GM12878 (cell line): ENCODE measurements at regions not wholly inside any gene's neighbourhood (a gene's known extent, or its start where the extent isn't known, plus 50 kb on each side); places are given as distances from the start of the nearest gene placed in this dataset.

Source experiments
- ATAC-seq: fragments of 200-7000 bp; cut with Tn5 transposase; 3 replicates; pipeline ENCODE4 v1.9.1; 2020; ENCODE audit warnings: mild to moderate bottlenecking, moderate library complexity
- BruUV-seq: library from RNA; stranded (reverse); fragments of 400-500 nt; replicated peaks from 2 replicates; lab custom pipeline; 2021; lab: Mats Ljungman, UMichigan
- CTCF ChIA-PET: fragments of 300-600 bp; sonication (Branson Sonifier 250); formaldehyde crosslinking; extraction: SDS; loops from one replicate; lab custom pipeline; 2021; ENCODE audit warnings: inconsistent platforms; lab: Yijun Ruan, JAX
- POLR2A ChIA-PET: fragments of 350-600 bp; formaldehyde crosslinking; extraction: SDS; loops from one replicate; lab custom pipeline; 2021; ENCODE audit warnings: inconsistent platforms; lab: Charles Lee
- RAD21 ChIA-PET: fragments of 300-600 bp; sonication (Branson Sonifier 250); formaldehyde crosslinking; loops from one replicate; lab custom pipeline; 2023; ENCODE audit warnings: antibody characterized with exemption; ENCODE audit not compliant: unreplicated experiment; lab: Charles Lee
- SMC1A ChIA-PET: fragments of 300-600 bp; sonication (Branson Sonifier 250); formaldehyde crosslinking; loops from one replicate; lab custom pipeline; 2023; ENCODE audit not compliant: unreplicated experiment, uncharacterized antibody; lab: Charles Lee
- DNase-seq: peaks from one replicate; pipeline ENCODE4 v3.0.0-alpha.2; 2011; ENCODE audit warnings: low read depth, low spot score
- FAIRE-seq: peaks from 3 replicates; lab custom pipeline; 2011; peaks lifted over from hg19 to GRCh38; lab: Jason Lieb, UNC
- H2AFZ ChIP-seq: 2 replicates; pipeline ENCODE4 v1.6.0; 2011; ENCODE audit warnings: low read depth, low read length, control low read depth; ENCODE audit not compliant: control insufficient read depth
- H3K27ac ChIP-seq: 2 replicates; pipeline ENCODE4 v1.5.1; 2011; ENCODE audit warnings: control low read depth; ENCODE audit not compliant: control insufficient read depth, insufficient read depth
- H3K27me3 ChIP-seq, 2 experiments: replicated peaks in 1 of 2; 2 replicates each; pipeline versions ENCODE4 v1.6.0 to v1.6.1; 2011; ENCODE audit warnings: low read length in 1 of 2; ENCODE audit not compliant: control insufficient read depth in 2 of 2, insufficient read depth in 2 of 2
- H3K36me3 ChIP-seq, 2 experiments: 2 replicates each; pipeline ENCODE4 v1.5.1; 2011; ENCODE audit warnings: low read length in 1 of 2; ENCODE audit not compliant: control insufficient read depth in 2 of 2, insufficient read depth in 2 of 2
- H3K4me1 ChIP-seq: 2 replicates; pipeline ENCODE4 v1.6.1; 2011; ENCODE audit warnings: mild to moderate bottlenecking, low read length, moderate library complexity, mixed read lengths; ENCODE audit not compliant: control insufficient read depth, insufficient read depth
- H3K4me2 ChIP-seq: 2 replicates; pipeline ENCODE4 v1.6.0; 2011; ENCODE audit warnings: control low read depth; ENCODE audit not compliant: control insufficient read depth, insufficient read depth
- H3K4me3 ChIP-seq: fragments of 200-600 bp; sonication (generic); 2 replicates; pipeline ENCODE4 v1.5.1; 2016
- H3K79me2 ChIP-seq: 2 replicates; pipeline ENCODE4 v1.6.0; 2011; ENCODE audit warnings: low read length; ENCODE audit not compliant: control insufficient read depth, insufficient read depth
- H3K9ac ChIP-seq: 2 replicates; pipeline ENCODE4 v1.8.0; 2011; ENCODE audit warnings: low read length, control low read depth, mixed read lengths; ENCODE audit not compliant: control insufficient read depth, insufficient read depth
- H3K9me3 ChIP-seq: replicated peaks from 3 replicates; pipeline ENCODE4 v1.5.1; 2011; ENCODE audit warnings: mild to moderate bottlenecking, low read length; ENCODE audit not compliant: control insufficient read depth, insufficient read depth
- H4K20me1 ChIP-seq: 2 replicates; pipeline ENCODE4 v1.6.0; 2011; ENCODE audit not compliant: control insufficient read depth, insufficient read depth
- BRCA1 ChIP-seq: IDR thresholded peaks from 2 replicates; pipeline ENCODE4 v1.6.1; 2011; ENCODE audit warnings: low read depth, low read length, improper control_type of control experiment
- CREB1 ChIP-seq: IDR thresholded peaks from 2 replicates; pipeline ENCODE4 v1.6.1; 2012; ENCODE audit warnings: low read depth, mild to moderate bottlenecking, inconsistent platforms
- CREM ChIP-seq: IDR thresholded peaks from 2 replicates; pipeline ENCODE4 v1.6.1; 2014; ENCODE audit warnings: antibody characterized with exemption, low read depth
- EED ChIP-seq: sonication (generic); IDR thresholded peaks from 2 replicates; pipeline ENCODE4 v1.6.1; 2016; ENCODE audit warnings: antibody characterized with exemption, low read depth
- HDAC2 ChIP-seq: fragments of 200-600 bp; sonication (generic); IDR thresholded peaks from 2 replicates; pipeline ENCODE4 v1.6.1; 2017
- KLF5 ChIP-seq: fragments of 450-650 bp; IDR thresholded peaks from 2 replicates; pipeline ENCODE4 v1.6.1; 2014; ENCODE audit warnings: mild to moderate bottlenecking; ENCODE audit not compliant: partially characterized antibody
- NFYA ChIP-seq: IDR thresholded peaks from 2 replicates; pipeline ENCODE4 v1.6.1; 2011; ENCODE audit warnings: low read depth, mild to moderate bottlenecking, low read length, improper control_type of control experiment, borderline replicate concordance
- NR2F1 ChIP-seq: fragments of 450-650 bp; conservative IDR thresholded peaks from 2 replicates; pipeline ENCODE4 v1.6.1; 2017; ENCODE audit warnings: mild to moderate bottlenecking
- PML ChIP-seq: IDR thresholded peaks from 2 replicates; pipeline ENCODE4 v1.6.1; 2012; ENCODE audit warnings: low read length, inconsistent platforms
- POLR2AphosphoS5 ChIP-seq: IDR thresholded peaks from 2 replicates; pipeline ENCODE4 v1.6.1; 2011; ENCODE audit warnings: mild to moderate bottlenecking, low read length, inconsistent platforms
- RAD21 ChIP-seq: IDR thresholded peaks from 2 replicates; pipeline ENCODE4 v1.6.1; 2011; ENCODE audit warnings: mild to moderate bottlenecking, low read depth, low read length, moderate library complexity; ENCODE audit not compliant: insufficient read depth
- RELB ChIP-seq: fragments of 450-650 bp; IDR thresholded peaks from 2 replicates; pipeline ENCODE4 v1.6.1; 2017; ENCODE audit warnings: low read depth, mild to moderate bottlenecking, moderate library complexity
- SREBF2 ChIP-seq: IDR thresholded peaks from 2 replicates; pipeline ENCODE4 v1.6.1; 2012; ENCODE audit warnings: mild to moderate bottlenecking, low read length
- TARDBP ChIP-seq: IDR thresholded peaks from 2 replicates; pipeline ENCODE4 v1.6.1; 2016; ENCODE audit warnings: borderline replicate concordance
- TBL1XR1 ChIP-seq: IDR thresholded peaks from 2 replicates; pipeline ENCODE4 v1.6.1; 2012; ENCODE audit warnings: low read depth, low read length, improper control_type of control experiment
- TCF12 ChIP-seq: IDR thresholded peaks from 2 replicates; pipeline ENCODE4 v1.6.1; 2011; ENCODE audit warnings: low read depth, mild to moderate bottlenecking, low read length
- TCF3 ChIP-seq: IDR thresholded peaks from 2 replicates; pipeline ENCODE4 v1.6.1; 2012; ENCODE audit warnings: low read depth, mild to moderate bottlenecking, low read length, borderline replicate concordance; ENCODE audit not compliant: insufficient read depth
- TCF7 ChIP-seq: IDR thresholded peaks from 2 replicates; pipeline ENCODE4 v1.6.1; 2014; ENCODE audit warnings: antibody characterized with exemption, borderline replicate concordance
- USF2 ChIP-seq: IDR thresholded peaks from 2 replicates; pipeline ENCODE4 v1.6.1; 2011; ENCODE audit warnings: low read depth, low read length, improper control_type of control experiment, borderline replicate concordance
- YY1 ChIP-seq: IDR thresholded peaks from 2 replicates; pipeline ENCODE4 v1.6.1; 2011; ENCODE audit warnings: low read depth, mild to moderate bottlenecking, low read length
- WGBS: methylation state at CpG from one replicate; pipeline ENCODE4 v1.1.6; 2016; ENCODE audit warnings: low lambda C conversion rate; ENCODE audit not compliant: insufficient replicate concordance, insufficient coverage; ENCODE audit errors: missing lambda C conversion rate; 5-methylcytosine and 5-hydroxymethylcytosine counted together
- in situ Hi-C: fragments of 300-500 bp; cut with MboI; formaldehyde crosslinking; loops from 9 replicates; pipeline ENCODE4 v1.14.3; 2018; ENCODE audit warnings: mixed read lengths
- intact Hi-C: fragments of 100-400 bp; cut with micrococcal nuclease; formaldehyde crosslinking; loops from one replicate; pipeline ENCODE4 v1.14.2; 2022; ENCODE audit not compliant: unreplicated experiment
- TF ChIP-seq, protein P1 (sequence below): fragments of 450-650 bp; conservative IDR thresholded peaks from 2 replicates; pipeline ENCODE4 v1.6.1; 2017; ENCODE audit warnings: mild to moderate bottlenecking, moderate library complexity

GRCh38 chr3:4907643-4908432 lies 71.4 kb upstream of the BHLHE40 start:
- Histone ChIP-seq H3K9ac (no peak overlapping the region), H3K9me3 (peaks cover 2% of the 10 kb centered on the region; the same call in 2 of the 3 replicates), H3K27me3 (no peaks in the 10 kb centered on the region), H3K4me1 (peaks cover 22% of the 10 kb centered on the region), H3K4me2 (peak overlapping the region; percentile 47), H3K36me3 (no peaks in the 10 kb centered on the region), H3K79me2 (no peaks in the 10 kb centered on the region), H3K27ac (peak overlapping the region; percentile 1), H2AFZ (peak overlapping the region; percentile 7; the same call in 1 of the 2 replicates), H3K4me3 (no peak overlapping the region), H4K20me1 (no peaks in the 10 kb centered on the region)
- FAIRE-seq (no peak), DNase-seq (no peak), ATAC-seq (peak; percentile 60)
- no TSS peak for BruUV-seq
- ChIA-PET SMC1A (interaction anchor here (0.7 to 4.9 kb wide), 17 partner anchors 9 to 196 kb away, joined by 3 to 21 read pairs (median 3); no protein-coding TSS in a partner anchor), POLR2A (interaction anchor here (0.6 to 1.3 kb wide), 4 partner anchors 12 to 152 kb away, joined by 3 to 8 read pairs (median 4); no protein-coding TSS in a partner anchor), RAD21 (interaction anchor here (0.6 to 4.6 kb wide), 11 partner anchors 10 to 130 kb away, joined by 3 to 26 read pairs (median 4); no protein-coding TSS in a partner anchor), CTCF (interaction anchor here (0.6 to 1.7 kb wide), 3 partner anchors 26 to 68 kb away, joined by 3 to 7 read pairs (median 4); no protein-coding TSS in a partner anchor)
- WGBS = 54% methylated on average over 7 of the region's 7 CpGs
- in situ Hi-C loops = no loop called here
- intact Hi-C loops = loop anchor here (2.0 to 5.0 kb wide), 2 partner anchors 19 to 149 kb away; no protein-coding TSS in a partner anchor
- no peak for TF ChIP-seq TCF3
- no peak for TF ChIP-seq BRCA1
- no peak for TF ChIP-seq CREM
- no peak for TF ChIP-seq USF2
- TF ChIP-seq NR2F1 = peak; percentile 27; the same call in 1 of the 2 replicates
- TF ChIP-seq, protein P1, sequence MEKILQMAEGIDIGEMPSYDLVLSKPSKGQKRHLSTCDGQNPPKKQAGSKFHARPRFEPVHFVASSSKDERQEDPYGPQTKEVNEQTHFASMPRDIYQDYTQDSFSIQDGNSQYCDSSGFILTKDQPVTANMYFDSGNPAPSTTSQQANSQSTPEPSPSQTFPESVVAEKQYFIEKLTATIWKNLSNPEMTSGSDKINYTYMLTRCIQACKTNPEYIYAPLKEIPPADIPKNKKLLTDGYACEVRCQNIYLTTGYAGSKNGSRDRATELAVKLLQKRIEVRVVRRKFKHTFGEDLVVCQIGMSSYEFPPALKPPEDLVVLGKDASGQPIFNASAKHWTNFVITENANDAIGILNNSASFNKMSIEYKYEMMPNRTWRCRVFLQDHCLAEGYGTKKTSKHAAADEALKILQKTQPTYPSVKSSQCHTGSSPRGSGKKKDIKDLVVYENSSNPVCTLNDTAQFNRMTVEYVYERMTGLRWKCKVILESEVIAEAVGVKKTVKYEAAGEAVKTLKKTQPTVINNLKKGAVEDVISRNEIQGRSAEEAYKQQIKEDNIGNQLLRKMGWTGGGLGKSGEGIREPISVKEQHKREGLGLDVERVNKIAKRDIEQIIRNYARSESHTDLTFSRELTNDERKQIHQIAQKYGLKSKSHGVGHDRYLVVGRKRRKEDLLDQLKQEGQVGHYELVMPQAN = no peak
- TF ChIP-seq POLR2AphosphoS5 = no peak
- no peak for TF ChIP-seq TARDBP
- 0 out of 2 replicates have a peak, but pooled peaks have one; percentile 19 for TF ChIP-seq EED
- no peak for TF ChIP-seq SREBF2
- TF ChIP-seq NFYA = no peak
- peak; percentile 77; the same call in 1 of the 2 replicates for TF ChIP-seq TCF7
- no peak for TF ChIP-seq HDAC2
- no peak for TF ChIP-seq RAD21
- no peak for TF ChIP-seq KLF5
- no peak for TF ChIP-seq TBL1XR1
- no peak for TF ChIP-seq PML
- TF ChIP-seq RELB = no peak
- 0 out of 2 replicates have a peak, but pooled peaks have one; percentile 20 for TF ChIP-seq CREB1
- TF ChIP-seq YY1 = no peak
- peak; percentile 36; the same call in 1 of the 2 replicates for TF ChIP-seq TCF12
